AG08396 (cell line): ENCODE measurements at regions not wholly inside any gene's neighbourhood (a gene's known extent, or its start where the extent isn't known, plus 50 kb on each side); places are given as distances from the start of the nearest gene placed in this dataset.
"Not testable (repeated sequence)": the region's sequence is repeated elsewhere in the genome, so short reads cannot be mapped to it uniquely, and the experiment has no call there.

Source experiments
- DNase-seq: peaks from one replicate; pipeline ENCODE4 v3.0.0; 2012; ENCODE audit warnings: low spot score, mixed read lengths

GRCh38 chr15:22665711-22666110 is 120.7 kb upstream of the NIPA1 start:
- not testable (repeated sequence) for DNase-seq

DNA sequence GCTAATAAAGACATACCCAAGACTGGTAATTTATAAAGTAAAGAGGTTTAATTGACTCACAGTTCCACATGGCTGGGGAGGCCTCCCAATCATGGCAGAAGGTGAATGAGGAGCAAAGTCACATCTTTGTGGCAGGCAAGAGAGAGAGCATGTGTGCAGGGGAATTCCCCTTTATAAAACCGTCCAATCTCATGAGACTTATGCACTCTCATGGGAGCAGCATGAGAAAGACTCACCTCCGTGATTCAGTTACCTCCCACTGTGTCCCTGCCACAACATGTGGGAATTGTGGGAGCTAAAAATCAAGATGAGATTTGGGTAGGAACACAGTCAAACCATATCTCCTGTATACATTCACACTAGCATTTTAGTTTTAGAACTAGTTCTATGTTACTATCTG is 101.7 kb upstream of the NIPA1 start:
- DNase-seq, result not testable (repeated sequence)

DNA sequence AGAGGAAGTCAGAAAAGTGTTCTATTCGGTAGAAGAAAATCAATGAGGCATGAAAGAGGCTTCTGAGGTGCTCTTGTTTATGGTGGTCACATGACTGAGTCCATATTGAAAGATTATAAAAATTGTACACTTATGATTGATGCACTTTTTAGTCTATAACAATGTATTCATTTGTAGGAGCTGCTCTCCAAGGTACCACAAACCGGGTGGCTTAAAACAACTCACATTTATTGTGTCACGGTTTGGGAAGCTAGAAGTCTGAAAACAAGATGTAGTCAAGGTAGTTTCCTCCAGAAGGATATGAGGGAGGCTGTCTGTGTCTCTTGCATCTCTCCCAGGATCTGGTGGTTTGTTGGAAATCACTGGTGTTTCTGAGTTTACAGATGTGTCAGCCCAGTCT is 86.6 kb upstream of the NIPA1 start:
- DNase-seq, result not testable (repeated sequence)

- DNase-seq, result not testable (repeated sequence)
Measured at GRCh38 chr15:22710831-22711341, 75.6 kb upstream of the NIPA1 start.

- DNase-seq, result not testable (repeated sequence)
Measured at GRCh38 chr15:22713933-22714332, 72.5 kb upstream of the NIPA1 start.

- DNase-seq, result not testable (repeated sequence)
Measured at GRCh38 chr15:22714358-22715132, 71.9 kb upstream of the NIPA1 start.

DNA sequence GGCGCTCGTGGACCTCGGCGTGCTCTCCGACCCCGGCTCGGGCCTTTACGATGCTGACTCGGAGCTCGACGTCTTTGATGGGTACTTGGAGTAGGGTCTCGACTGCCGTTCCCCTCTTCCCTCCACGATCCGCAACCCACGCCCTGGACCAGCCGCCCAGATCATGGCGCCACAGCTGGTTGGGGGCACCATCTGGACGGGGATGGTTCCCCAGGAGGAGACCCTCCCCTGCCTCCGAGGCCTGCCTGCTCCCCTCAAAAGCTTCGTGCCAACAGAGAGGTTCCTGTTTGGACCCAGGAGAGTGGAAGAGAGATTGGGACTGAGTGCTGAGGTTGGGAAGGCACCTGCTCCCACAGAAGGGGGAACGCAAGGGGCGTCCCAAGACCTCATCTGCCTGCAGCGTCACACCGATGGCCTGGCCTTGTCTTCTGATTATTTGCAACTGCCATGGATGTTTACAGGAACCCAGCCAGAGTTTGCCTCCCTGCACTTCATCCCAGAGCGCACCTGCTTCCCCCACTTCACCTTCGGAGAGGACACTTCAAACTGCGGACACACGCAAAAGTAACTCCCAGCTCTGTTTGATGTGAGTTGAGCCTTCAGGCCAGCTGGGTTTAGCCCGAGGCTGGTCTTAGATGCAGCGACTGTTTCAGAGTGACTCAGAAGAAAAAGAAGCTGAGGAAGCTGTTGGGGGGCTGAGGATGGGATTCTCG is 71.2 kb upstream of the NIPA1 start:
- DNase-seq, result not testable (repeated sequence)

DNA sequence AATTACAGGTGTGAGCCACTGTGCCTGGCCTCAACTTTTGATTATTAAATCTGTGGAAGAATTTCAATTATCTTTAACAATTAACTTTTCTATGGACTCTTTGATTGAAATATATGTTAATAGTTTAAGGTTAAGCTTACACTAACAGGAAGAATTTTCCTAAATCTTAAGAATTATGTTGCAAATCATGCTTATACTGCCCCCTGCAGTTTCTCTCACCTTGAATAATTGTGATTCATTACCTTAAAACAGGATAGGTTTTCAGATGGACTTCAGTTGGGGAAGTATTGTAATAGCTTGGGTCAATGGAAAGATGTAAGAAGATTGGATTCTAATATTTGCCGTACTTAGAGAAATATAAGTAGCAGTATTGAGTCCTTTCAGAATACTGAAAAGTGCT is 66.5 kb upstream of the NIPA1 start:
- DNase-seq, result not testable (repeated sequence)

GRCh38 chr15:22726104-22726503 is 60.3 kb upstream of the NIPA1 start:
- DNase-seq, result not testable (repeated sequence)

GRCh38 chr15:22735067-22735466 is 51.4 kb upstream of the NIPA1 start:
- not testable (repeated sequence) for DNase-seq

GRCh38 chr15:22735781-22736180 is 50.7 kb upstream of the NIPA1 start:
- no peak for DNase-seq

GRCh38 chr15:22736200-22736599 is 50.2 kb upstream of the NIPA1 start:
- DNase-seq, result not testable (repeated sequence)
